HG03108 (cell line): ENCODE measurements at regions not wholly inside any gene's neighbourhood (a gene's known extent, or its start where the extent isn't known, plus 50 kb on each side); places are given as distances from the start of the nearest gene placed in this dataset.

Source experiments
- ATAC-seq: cut with Tn5 transposase; IDR thresholded peaks from one replicate; pipeline ENCODE4 v1.9.1; 2021; ENCODE audit warnings: moderate library complexity; ENCODE audit not compliant: unreplicated experiment

- ATAC-seq = no peak
Observed at GRCh38 chr5:115414406-115415142, 118.1 kb upstream of the CCDC112 start.

- no peak for ATAC-seq
Observed at GRCh38 chr5:115413651-115414050, 117.2 kb upstream of the CCDC112 start.

GRCh38 chr5:115409094-115409493, 112.6 kb upstream of the CCDC112 start:
- ATAC-seq = no peak

GRCh38 chr5:115402822-115403577, 106.5 kb upstream of the CCDC112 start:
- ATAC-seq = no peak

- no peak for ATAC-seq
Observed at GRCh38 chr5:115402092-115402491, 105.6 kb upstream of the CCDC112 start.

- ATAC-seq = no peak
Observed at GRCh38 chr5:115398719-115399118, 102.3 kb upstream of the CCDC112 start.

- no peak for ATAC-seq
Observed at GRCh38 chr5:115396688-115397087, 100.2 kb upstream of the CCDC112 start.

- ATAC-seq = no peak
Observed at GRCh38 chr5:115396081-115396480, 99.6 kb upstream of the CCDC112 start.

GRCh38 chr5:115394531-115394930, 98.1 kb upstream of the CCDC112 start:
- ATAC-seq = no peak

- no peak for ATAC-seq
Observed at GRCh38 chr5:115393239-115393638, 96.8 kb upstream of the CCDC112 start.

- ATAC-seq = no peak
Observed at GRCh38 chr5:115392611-115393010, 96.2 kb upstream of the CCDC112 start.

- ATAC-seq = no peak
Observed at GRCh38 chr5:115391780-115392179, 95.3 kb upstream of the CCDC112 start.

GRCh38 chr5:115389799-115390382, 93.4 kb upstream of the CCDC112 start:
- no peak for ATAC-seq

GRCh38 chr5:115389034-115389798, 92.8 kb upstream of the CCDC112 start:
- ATAC-seq = no peak

GRCh38 chr5:115388240-115388639, 91.8 kb upstream of the CCDC112 start:
- ATAC-seq = no peak

GRCh38 chr5:115387816-115388215, 91.4 kb upstream of the CCDC112 start:
- ATAC-seq = no peak

GRCh38 chr5:115386657-115387056, 90.2 kb upstream of the CCDC112 start:
- ATAC-seq = no peak

- no peak for ATAC-seq
Observed at GRCh38 chr5:115384587-115385375, 88.3 kb upstream of the CCDC112 start.

GRCh38 chr5:115382989-115383388, 86.5 kb upstream of the CCDC112 start:
- ATAC-seq = no peak

- ATAC-seq = no peak
Observed at GRCh38 chr5:115381911-115382662, 85.6 kb upstream of the CCDC112 start.
